ENCODE measurements at regions not wholly inside any gene's neighbourhood (a gene's known extent, or its start where the extent isn't known, plus 50 kb on each side); places are given as distances from the start of the nearest gene placed in this dataset.

GRCh38 chrX:10314530-10315104 is 157.8 kb downstream of the CLCN4 start (continued):
- TF ChIP-seq KLF8 (tag by site-specific recombination; IDR thresholded peaks at IDR 0.05) (no peak), ZNF324 (tag by site-specific recombination; IDR thresholded peaks at IDR 0.05) (no peak), ZNF157 (tag by site-specific recombination; IDR thresholded peaks at IDR 0.05) (no peak)

DNA sequence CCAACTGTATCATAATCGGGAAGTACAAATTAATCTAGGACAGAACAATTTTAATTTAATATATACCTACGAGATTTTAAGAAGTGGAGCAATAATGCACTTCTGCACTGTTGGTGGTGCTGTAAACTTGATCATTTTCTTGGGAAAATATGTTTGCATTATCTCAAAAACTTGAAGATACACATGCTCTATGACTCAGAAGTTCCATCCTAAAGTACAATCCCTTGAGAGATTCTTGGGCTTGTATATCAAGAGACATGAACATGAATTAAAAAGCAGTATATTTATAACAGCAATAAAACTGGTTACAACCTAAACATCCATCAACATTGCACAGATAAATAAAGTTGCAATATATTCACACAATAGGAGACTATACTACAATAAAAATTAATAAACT is 168.8 kb downstream of the CLCN4 start:
- POLR2A ChIA-PET, result no interaction called here
- CTCF ChIA-PET, result interaction anchor here (0.6 kb wide), 1 partner anchor 136 kb away, joined by 3 read pairs; no protein-coding TSS in a partner anchor
- no peak overlapping the region for H3K27ac ChIP-seq (ENCODE audit: extremely low read depth, low read depth, low read length)
- no peaks in the 10 kb centered on the region for H3K4me1 ChIP-seq (ENCODE audit: control insufficient read depth, insufficient read depth, low read length)
- no peak overlapping the region for H3K4me3 ChIP-seq (ENCODE audit: low read depth, low read length)
- no peak for TF ChIP-seq ZNF530 (tag by site-specific recombination; IDR thresholded peaks at IDR 0.05; ENCODE audit: low read depth)
- TF ChIP-seq, protein P1, sequence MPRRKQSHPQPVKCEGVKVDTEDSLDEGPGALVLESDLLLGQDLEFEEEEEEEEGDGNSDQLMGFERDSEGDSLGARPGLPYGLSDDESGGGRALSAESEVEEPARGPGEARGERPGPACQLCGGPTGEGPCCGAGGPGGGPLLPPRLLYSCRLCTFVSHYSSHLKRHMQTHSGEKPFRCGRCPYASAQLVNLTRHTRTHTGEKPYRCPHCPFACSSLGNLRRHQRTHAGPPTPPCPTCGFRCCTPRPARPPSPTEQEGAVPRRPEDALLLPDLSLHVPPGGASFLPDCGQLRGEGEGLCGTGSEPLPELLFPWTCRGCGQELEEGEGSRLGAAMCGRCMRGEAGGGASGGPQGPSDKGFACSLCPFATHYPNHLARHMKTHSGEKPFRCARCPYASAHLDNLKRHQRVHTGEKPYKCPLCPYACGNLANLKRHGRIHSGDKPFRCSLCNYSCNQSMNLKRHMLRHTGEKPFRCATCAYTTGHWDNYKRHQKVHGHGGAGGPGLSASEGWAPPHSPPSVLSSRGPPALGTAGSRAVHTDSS (tag by site-specific recombination; IDR thresholded peaks at IDR 0.05), result no peak
- no peak for TF ChIP-seq ZNF248 (tag by site-specific recombination; IDR thresholded peaks at IDR 0.05)
- TF ChIP-seq KLF16 (tag by site-specific recombination; IDR thresholded peaks at IDR 0.05), result no peak
- TF ChIP-seq, protein P2, sequence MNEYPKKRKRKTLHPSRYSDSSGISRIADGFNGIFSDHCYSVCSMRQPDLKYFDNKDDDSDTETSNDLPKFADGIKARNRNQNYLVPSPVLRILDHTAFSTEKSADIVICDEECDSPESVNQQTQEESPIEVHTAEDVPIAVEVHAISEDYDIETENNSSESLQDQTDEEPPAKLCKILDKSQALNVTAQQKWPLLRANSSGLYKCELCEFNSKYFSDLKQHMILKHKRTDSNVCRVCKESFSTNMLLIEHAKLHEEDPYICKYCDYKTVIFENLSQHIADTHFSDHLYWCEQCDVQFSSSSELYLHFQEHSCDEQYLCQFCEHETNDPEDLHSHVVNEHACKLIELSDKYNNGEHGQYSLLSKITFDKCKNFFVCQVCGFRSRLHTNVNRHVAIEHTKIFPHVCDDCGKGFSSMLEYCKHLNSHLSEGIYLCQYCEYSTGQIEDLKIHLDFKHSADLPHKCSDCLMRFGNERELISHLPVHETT (tag by site-specific recombination; IDR thresholded peaks at IDR 0.05), result no peak
- no peak for TF ChIP-seq ZSCAN18 (tag by site-specific recombination; IDR thresholded peaks at IDR 0.05)
- no peak for TF ChIP-seq ZNF175 (tag by site-specific recombination; IDR thresholded peaks at IDR 0.05)
- TF ChIP-seq ZNF626 (tag by site-specific recombination; IDR thresholded peaks at IDR 0.05), result no peak
- TF ChIP-seq ZSCAN23 (tag by site-specific recombination; IDR thresholded peaks at IDR 0.05), result no peak
- no peak for TF ChIP-seq ZNF138 (tag by site-specific recombination; IDR thresholded peaks at IDR 0.05; ENCODE audit: borderline replicate concordance)
- TF ChIP-seq ZNF341 (tag by site-specific recombination; IDR thresholded peaks at IDR 0.05; ENCODE audit: low read depth), result no peak
- TF ChIP-seq ZNF155 (tag by site-specific recombination; IDR thresholded peaks at IDR 0.05), result no peak
- no peak for TF ChIP-seq ZNF544 (tag by site-specific recombination; IDR thresholded peaks at IDR 0.05)
- no peaks in the 10 kb centered on the region for H3K9me3 ChIP-seq (ENCODE audit: control insufficient read depth, insufficient read depth, low read depth, low read length)
- H3K36me3 ChIP-seq (ENCODE audit: control insufficient read depth in 2 of 2, insufficient read depth in 1 of 2, low read length in 2 of 2), result no peaks in the 10 kb centered on the region

DNA sequence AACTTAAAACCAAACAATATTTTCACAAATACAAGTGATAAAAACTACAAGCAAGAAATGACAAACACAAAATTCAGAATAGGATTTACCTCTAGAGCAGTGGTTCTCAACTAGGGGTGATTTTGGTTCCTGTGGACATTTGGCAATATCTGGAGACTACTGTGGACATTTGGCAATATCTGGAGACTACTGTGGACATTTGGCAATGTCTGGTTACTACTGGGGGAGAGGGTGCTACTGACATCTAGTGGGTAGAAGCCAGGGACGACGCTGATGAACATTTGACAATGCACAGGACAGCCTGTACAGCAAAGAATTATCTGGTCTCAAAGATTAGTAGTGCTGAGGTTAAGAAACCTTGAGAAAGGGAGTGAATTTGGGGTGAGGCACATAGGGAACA is 169.8 kb downstream of the CLCN4 start:
- Histone ChIP-seq H3K36me3 (ENCODE audit: control insufficient read depth in 2 of 2, insufficient read depth in 1 of 2, low read length in 2 of 2) (no peaks in the 10 kb centered on the region), H3K27ac (ENCODE audit: extremely low read depth, low read depth, low read length) (no peak overlapping the region), H3K4me3 (ENCODE audit: low read depth, low read length) (no peak overlapping the region), H3K9me3 (ENCODE audit: control insufficient read depth, insufficient read depth, low read depth, low read length) (no peaks in the 10 kb centered on the region), H3K4me1 (ENCODE audit: control insufficient read depth, insufficient read depth, low read length) (no peaks in the 10 kb centered on the region)
- POLR2A ChIA-PET, result no interaction called here
- no peak for TF ChIP-seq ZNF544 (tag by site-specific recombination; IDR thresholded peaks at IDR 0.05)
- no peak for TF ChIP-seq ZNF292 (tag by site-specific recombination; IDR thresholded peaks at IDR 0.05; ENCODE audit: borderline replicate concordance, low read depth)
- no peak for TF ChIP-seq ZBTB7A (tag by site-specific recombination; IDR thresholded peaks at IDR 0.05; ENCODE audit: low read depth)
- TF ChIP-seq, protein P3, sequence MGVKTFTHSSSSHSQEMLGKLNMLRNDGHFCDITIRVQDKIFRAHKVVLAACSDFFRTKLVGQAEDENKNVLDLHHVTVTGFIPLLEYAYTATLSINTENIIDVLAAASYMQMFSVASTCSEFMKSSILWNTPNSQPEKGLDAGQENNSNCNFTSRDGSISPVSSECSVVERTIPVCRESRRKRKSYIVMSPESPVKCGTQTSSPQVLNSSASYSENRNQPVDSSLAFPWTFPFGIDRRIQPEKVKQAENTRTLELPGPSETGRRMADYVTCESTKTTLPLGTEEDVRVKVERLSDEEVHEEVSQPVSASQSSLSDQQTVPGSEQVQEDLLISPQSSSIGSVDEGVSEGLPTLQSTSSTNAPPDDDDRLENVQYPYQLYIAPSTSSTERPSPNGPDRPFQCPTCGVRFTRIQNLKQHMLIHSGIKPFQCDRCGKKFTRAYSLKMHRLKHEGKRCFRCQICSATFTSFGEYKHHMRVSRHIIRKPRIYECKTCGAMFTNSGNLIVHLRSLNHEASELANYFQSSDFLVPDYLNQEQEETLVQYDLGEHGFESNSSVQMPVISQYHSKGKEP (tag by site-specific recombination; IDR thresholded peaks at IDR 0.05), result no peak
- no peak for TF ChIP-seq ZNF169 (tag by site-specific recombination; IDR thresholded peaks at IDR 0.05)
- CTCF ChIA-PET, result interaction anchor here (1.5 kb wide), 1 partner anchor 136 kb away, joined by 6 read pairs; no protein-coding TSS in a partner anchor

Data from HEK293 (cell line).